Stomach (tissue), 4 donors: ENCODE measurements at regions not wholly inside any gene's neighbourhood (a gene's known extent, or its start where the extent isn't known, plus 50 kb on each side); places are given as distances from the start of the nearest gene placed in this dataset.

Experiments
- CTCF ChIP-seq, 7 experiments: fragments of 450-650 bp in 4 of 7; fragments of 200-600 bp in 3 of 7; sonication (generic) in 3 of 7; IDR thresholded peaks; one replicate each; pipeline ENCODE4 v1.5.1; 2016 to 2019; ENCODE audit warnings: antibody characterized with exemption in 7 of 7, control low read depth in 2 of 7, mild to moderate bottlenecking in 1 of 7
- POLR2A ChIP-seq, 4 donors: fragments of 450-650 bp; IDR thresholded peaks; one replicate each; pipeline ENCODE4 v1.6.1; 2016; ENCODE audit warnings: antibody characterized with exemption in 4 of 4, control low read depth in 2 of 4, mild to moderate bottlenecking in 1 of 4, moderate library complexity in 1 of 4
- POLR2AphosphoS5 ChIP-seq, 3 donors: sonication (generic); formaldehyde crosslinking; IDR thresholded peaks; one replicate each; pipeline ENCODE4 v1.6.1; 2016; ENCODE audit warnings: antibody characterized with exemption in 3 of 3

GRCh38 chr6:47403056-47403455 is 74.5 kb upstream of the CD2AP start:
- no peak for TF ChIP-seq CTCF (IDR thresholded peaks at IDR 0.05)
- no peak for TF ChIP-seq POLR2A (IDR thresholded peaks at IDR 0.05)
- TF ChIP-seq POLR2AphosphoS5 (IDR thresholded peaks at IDR 0.05) = no peak
